H9 (cell line): ENCODE measurements at regions not wholly inside any gene's neighbourhood (a gene's known extent, or its start where the extent isn't known, plus 50 kb on each side); places are given as distances from the start of the nearest gene placed in this dataset.

Experiments
- DNase-seq: peaks from one replicate; pipeline ENCODE4 v3.0.0-alpha.2; 2017
- H2AFZ ChIP-seq: one replicate; pipeline ENCODE4 v1.6.1; 2013; ENCODE audit warnings: mild to moderate bottlenecking, low read length, control low read depth, moderate library complexity
- H2AK5ac ChIP-seq: 2 replicates; pipeline ENCODE4 v1.6.1; 2013; ENCODE audit warnings: low read length, control low read depth, mixed read lengths; ENCODE audit not compliant: insufficient read length
- H2BK120ac ChIP-seq: one replicate; pipeline ENCODE4 v1.6.1; 2013; ENCODE audit warnings: low read depth, mild to moderate bottlenecking, low read length, control low read depth, inconsistent platforms; ENCODE audit not compliant: poor library complexity, severe bottlenecking
- H2BK12ac ChIP-seq: 2 replicates; pipeline ENCODE4 v1.6.1; 2013; ENCODE audit warnings: low read length, control low read depth, mixed read lengths, low read depth; ENCODE audit not compliant: insufficient read length
- H2BK15ac ChIP-seq: 2 replicates; pipeline ENCODE4 v1.6.1; 2013; ENCODE audit warnings: low read depth, low read length, control low read depth
- H2BK20ac ChIP-seq: one replicate; pipeline ENCODE4 v1.6.1; 2013; ENCODE audit warnings: low read depth, mild to moderate bottlenecking, low read length, control low read depth, inconsistent platforms; ENCODE audit not compliant: poor library complexity, severe bottlenecking
- H2BK5ac ChIP-seq: 2 replicates; pipeline ENCODE4 v1.6.1; 2013; ENCODE audit warnings: low read length, control low read depth, mixed read lengths; ENCODE audit not compliant: insufficient read length
- H3K14ac ChIP-seq: 2 replicates; pipeline ENCODE4 v1.6.1; 2013; ENCODE audit warnings: low read length, control low read depth; ENCODE audit not compliant: insufficient read depth
- H3K18ac ChIP-seq: 2 replicates; pipeline ENCODE4 v1.6.1; 2013; ENCODE audit warnings: low read depth, mild to moderate bottlenecking, mixed read lengths, low read length, control low read depth; ENCODE audit not compliant: insufficient read length
- H3K23ac ChIP-seq: 2 replicates; pipeline ENCODE4 v1.6.1; 2013; ENCODE audit warnings: low read length, control low read depth, mixed read lengths, low read depth; ENCODE audit not compliant: insufficient read length
- H3K23me2 ChIP-seq: 2 replicates; pipeline ENCODE4 v1.6.1; 2013; ENCODE audit warnings: low read depth, mild to moderate bottlenecking, mixed read lengths, low read length, control low read depth; ENCODE audit not compliant: insufficient read length, poor library complexity, severe bottlenecking
- H3K27ac ChIP-seq: 2 replicates; pipeline ENCODE4 v1.5.1; 2013; ENCODE audit warnings: low read length, control low read depth, mixed read lengths, low read depth; ENCODE audit not compliant: insufficient read length
- H3K27me3 ChIP-seq: 2 replicates; pipeline ENCODE4 v1.6.1; 2013; ENCODE audit warnings: low read length, control low read depth, inconsistent platforms; ENCODE audit not compliant: insufficient read depth
- H3K4ac ChIP-seq: 2 replicates; pipeline ENCODE4 v1.6.1; 2013; ENCODE audit warnings: low read depth, mild to moderate bottlenecking, control low read depth, inconsistent platforms, low read length, moderate library complexity
- H3K4me1 ChIP-seq: 2 replicates; pipeline ENCODE4 v1.6.1; 2013; ENCODE audit warnings: low read length, control low read depth, inconsistent platforms; ENCODE audit not compliant: insufficient read depth
- H3K4me2 ChIP-seq: 2 replicates; pipeline ENCODE4 v1.6.1; 2013; ENCODE audit warnings: low read length, control low read depth, mixed read lengths; ENCODE audit not compliant: insufficient read length, insufficient read depth
- H3K56ac ChIP-seq: 2 replicates; pipeline ENCODE4 v1.6.1; 2013; ENCODE audit warnings: low read depth, mild to moderate bottlenecking, mixed read lengths, low read length, control low read depth; ENCODE audit not compliant: insufficient read length
- H3K79me1 ChIP-seq: 2 replicates; pipeline ENCODE4 v1.6.1; 2013; ENCODE audit warnings: low read depth, mild to moderate bottlenecking, moderate library complexity, low read length, control low read depth, inconsistent platforms; ENCODE audit not compliant: insufficient read depth, poor library complexity, severe bottlenecking
- H3K79me2 ChIP-seq: 2 replicates; pipeline ENCODE4 v1.6.1; 2013; ENCODE audit warnings: low read length, control low read depth, inconsistent platforms; ENCODE audit not compliant: insufficient read depth
- H3K9ac ChIP-seq: 2 replicates; pipeline ENCODE4 v1.6.1; 2013; ENCODE audit warnings: low read length, control low read depth, mixed read lengths; ENCODE audit not compliant: insufficient read length; ENCODE audit errors: extremely low read depth
- H3K9me3 ChIP-seq: one replicate; pipeline ENCODE4 v1.6.1; 2013; ENCODE audit warnings: low read depth, low read length, inconsistent platforms; ENCODE audit not compliant: control insufficient read depth
- H3T11ph ChIP-seq: one replicate; pipeline ENCODE4 v1.6.1; 2013; ENCODE audit warnings: mild to moderate bottlenecking, low read length, control low read depth, inconsistent platforms
- H4K20me1 ChIP-seq: one replicate; pipeline ENCODE4 v1.6.1; 2013; ENCODE audit not compliant: control insufficient read depth, insufficient read length, insufficient read depth
- H4K5ac ChIP-seq: 2 replicates; pipeline ENCODE4 v1.6.1; 2013; ENCODE audit warnings: low read depth, mild to moderate bottlenecking, mixed read lengths, low read length, control low read depth; ENCODE audit not compliant: insufficient read length
- H4K8ac ChIP-seq: replicated peaks from 2 replicates; pipeline ENCODE4 v1.6.1; 2013; ENCODE audit warnings: low read length, control low read depth, mixed read lengths, low read depth; ENCODE audit not compliant: insufficient read length
- H4K91ac ChIP-seq: 2 replicates; pipeline ENCODE4 v1.6.1; 2013; ENCODE audit warnings: low read depth, mild to moderate bottlenecking, moderate library complexity, mixed read lengths, low read length, control low read depth; ENCODE audit not compliant: insufficient read length
- H3K27ac Mint-ChIP-seq, 3 experiments: 2 replicates in 2 of 3; 3 replicates in 1 of 3; pipeline ENCODE4 v1.8.0; 2020 to 2021; ENCODE audit warnings: mixed read lengths in 3 of 3, mild to moderate bottlenecking in 1 of 3, moderate library complexity in 1 of 3
- H3K27me3 Mint-ChIP-seq: 2 replicates; pipeline ENCODE4 v1.8.0; 2021; ENCODE audit warnings: low read depth, mild to moderate bottlenecking, moderate library complexity, mixed read lengths
- H3K36me3 Mint-ChIP-seq, 3 experiments: 2 replicates in 2 of 3; 3 replicates in 1 of 3; pipeline ENCODE4 v1.8.0; 2020 to 2021; ENCODE audit warnings: low read depth in 3 of 3, mixed read lengths in 3 of 3; ENCODE audit not compliant: insufficient read depth in 1 of 3
- H3K4me1 Mint-ChIP-seq, 2 experiments: 2 replicates each; pipeline ENCODE4 v1.8.0; 2020; ENCODE audit warnings: mixed read lengths in 2 of 2
- H3K4me3 Mint-ChIP-seq, 2 experiments: 2 replicates in 1 of 2; 3 replicates in 1 of 2; pipeline ENCODE4 v1.8.0; 2020 to 2021; ENCODE audit warnings: mild to moderate bottlenecking in 2 of 2, mixed read lengths in 2 of 2, moderate library complexity in 1 of 2
- H3K9me3 Mint-ChIP-seq, 2 experiments: 2 replicates in 1 of 2; 3 replicates in 1 of 2; pipeline ENCODE4 v1.8.0; 2020; ENCODE audit warnings: mild to moderate bottlenecking in 2 of 2, mixed read lengths in 2 of 2, moderate library complexity in 1 of 2
- WGBS: extraction: QIAGEN DNeasy Blood & Tissue Kit; methylation state at CpG from one replicate; pipeline ENCODE4 v1.1.7; 2013; ENCODE audit warnings: missing lambda C conversion rate, low lambda C conversion rate, mixed read lengths; ENCODE audit not compliant: insufficient read length; ENCODE audit errors: extremely low coverage; 5-methylcytosine and 5-hydroxymethylcytosine counted together
- TF ChIP-seq, protein P1 (sequence below): fragments of 200-600 bp; sonication (generic); conservative IDR thresholded peaks from 3 replicates; pipeline ENCODE4 v1.8.0; 2021; ENCODE audit warnings: antibody characterized with exemption, mild to moderate bottlenecking

DNA sequence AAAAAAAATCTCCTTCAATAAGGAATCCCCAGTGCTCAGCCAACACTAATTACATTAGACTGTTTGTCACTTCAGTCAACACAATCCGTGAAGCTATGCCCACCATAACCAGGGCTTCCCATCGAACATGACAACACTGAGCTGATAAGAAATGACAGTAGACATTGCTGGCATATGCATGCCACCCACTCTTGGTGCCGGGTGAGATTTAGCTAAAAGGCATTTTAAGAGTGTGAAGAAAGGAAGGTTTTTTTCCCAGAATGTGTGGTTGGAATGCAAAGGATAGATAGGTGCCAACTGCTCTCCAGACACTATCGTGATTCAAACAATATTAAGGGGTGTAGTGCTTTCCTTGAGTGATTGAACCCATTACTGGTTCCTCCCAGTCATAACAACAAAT is 344.0 kb upstream of the LMCD1 start:
- Histone ChIP-seq H3T11ph (no peak overlapping the region), H3K27ac (no peak overlapping the region), H3K4ac (no peak overlapping the region), H3K9me3 (no peaks in the 10 kb centered on the region), H3K79me2 (no peaks in the 10 kb centered on the region), H3K79me1 (no peaks in the 10 kb centered on the region), H3K4me2 (no peak overlapping the region), H2BK5ac (no peak overlapping the region), H2AK5ac (no peak overlapping the region), H2BK120ac (no peak overlapping the region), H2AFZ (no peak overlapping the region), H3K23ac (no peak overlapping the region), H4K5ac (no peak overlapping the region), H4K91ac (no peak overlapping the region), H2BK15ac (no peak overlapping the region), H3K27me3 (no peaks in the 10 kb centered on the region), H3K56ac (no peak overlapping the region), H3K4me1 (no peaks in the 10 kb centered on the region), H4K8ac (no peak overlapping the region), H2BK12ac (no peak overlapping the region), H3K23me2 (no peaks in the 10 kb centered on the region), H3K9ac (no peak overlapping the region), H3K18ac (no peak overlapping the region), H4K20me1 (no peaks in the 10 kb centered on the region), H2BK20ac (no peak overlapping the region), H3K14ac (no peak overlapping the region)
- no peaks in the 10 kb centered on the region; the same call in 1 of the 2 replicates for H3K27me3 Mint-ChIP-seq
- DNase-seq, result no peak
- WGBS, result no CpG with 5 or more reads among the region's 4 CpGs
- no peak overlapping the region for H3K4me3 Mint-ChIP-seq
- H3K36me3 Mint-ChIP-seq, result no peaks in the 10 kb centered on the region; a peak in 1 of 7 replicates
- no peaks in the 10 kb centered on the region for H3K9me3 Mint-ChIP-seq
- no peak overlapping the region for H3K27ac Mint-ChIP-seq
- H3K4me1 Mint-ChIP-seq, result no peaks in the 10 kb centered on the region
- TF ChIP-seq, protein P1, sequence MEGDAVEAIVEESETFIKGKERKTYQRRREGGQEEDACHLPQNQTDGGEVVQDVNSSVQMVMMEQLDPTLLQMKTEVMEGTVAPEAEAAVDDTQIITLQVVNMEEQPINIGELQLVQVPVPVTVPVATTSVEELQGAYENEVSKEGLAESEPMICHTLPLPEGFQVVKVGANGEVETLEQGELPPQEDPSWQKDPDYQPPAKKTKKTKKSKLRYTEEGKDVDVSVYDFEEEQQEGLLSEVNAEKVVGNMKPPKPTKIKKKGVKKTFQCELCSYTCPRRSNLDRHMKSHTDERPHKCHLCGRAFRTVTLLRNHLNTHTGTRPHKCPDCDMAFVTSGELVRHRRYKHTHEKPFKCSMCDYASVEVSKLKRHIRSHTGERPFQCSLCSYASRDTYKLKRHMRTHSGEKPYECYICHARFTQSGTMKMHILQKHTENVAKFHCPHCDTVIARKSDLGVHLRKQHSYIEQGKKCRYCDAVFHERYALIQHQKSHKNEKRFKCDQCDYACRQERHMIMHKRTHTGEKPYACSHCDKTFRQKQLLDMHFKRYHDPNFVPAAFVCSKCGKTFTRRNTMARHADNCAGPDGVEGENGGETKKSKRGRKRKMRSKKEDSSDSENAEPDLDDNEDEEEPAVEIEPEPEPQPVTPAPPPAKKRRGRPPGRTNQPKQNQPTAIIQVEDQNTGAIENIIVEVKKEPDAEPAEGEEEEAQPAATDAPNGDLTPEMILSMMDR, result no peak
